Loucy (cell line): ENCODE measurements at regions not wholly inside any gene's neighbourhood (a gene's known extent, or its start where the extent isn't known, plus 50 kb on each side); places are given as distances from the start of the nearest gene placed in this dataset.

Source experiments
- H2AFZ ChIP-seq: fragments of 200-600 bp; sonication (generic); 2 replicates; pipeline ENCODE4 v1.6.0; 2016; ENCODE audit warnings: antibody characterized with exemption, mild to moderate bottlenecking, low read length, moderate library complexity
- H3F3A ChIP-seq: fragments of 200-600 bp; 2 replicates; pipeline ENCODE4 v1.6.0; 2016; ENCODE audit warnings: antibody characterized with exemption, low read depth, mild to moderate bottlenecking
- H3K27me3 ChIP-seq: fragments of 200-600 bp; sonication (generic); 2 replicates; pipeline ENCODE4 v1.6.1; 2014; ENCODE audit warnings: low read length, mild to moderate bottlenecking; ENCODE audit not compliant: insufficient read depth, poor library complexity, severe bottlenecking
- H3K36me3 ChIP-seq: fragments of 200-600 bp; sonication (generic); 2 replicates; pipeline ENCODE4 v1.6.1; 2016; ENCODE audit warnings: low read length; ENCODE audit not compliant: insufficient read depth
- H3K4me1 ChIP-seq: fragments of 200-600 bp; sonication (generic); 2 replicates; pipeline ENCODE4 v1.5.1; 2014; ENCODE audit warnings: low read length, mild to moderate bottlenecking; ENCODE audit not compliant: insufficient read depth, poor library complexity, severe bottlenecking
- H3K4me2 ChIP-seq: fragments of 200-600 bp; sonication (generic); 2 replicates; pipeline ENCODE4 v1.6.0; 2014; ENCODE audit warnings: antibody characterized with exemption, low read length, low read depth, mild to moderate bottlenecking; ENCODE audit not compliant: poor library complexity, severe bottlenecking
- H3K4me3 ChIP-seq: fragments of 200-600 bp; sonication (generic); 2 replicates; pipeline ENCODE4 v1.5.1; 2014; ENCODE audit warnings: low read length, mild to moderate bottlenecking, mixed read lengths; ENCODE audit not compliant: poor library complexity, severe bottlenecking
- H3K79me2 ChIP-seq: fragments of 200-600 bp; sonication (generic); 2 replicates; pipeline ENCODE4 v1.6.1; 2014; ENCODE audit warnings: low read length; ENCODE audit not compliant: insufficient read depth
- H3K9ac ChIP-seq: fragments of 200-600 bp; sonication (generic); 2 replicates; pipeline ENCODE4 v1.6.0; 2014; ENCODE audit warnings: mild to moderate bottlenecking, low read depth, low read length, moderate library complexity; ENCODE audit not compliant: poor library complexity, severe bottlenecking
- H3K9me2 ChIP-seq: fragments of 200-600 bp; sonication (generic); replicated peaks from 2 replicates; pipeline ENCODE4 v1.6.1; 2016; ENCODE audit warnings: low read depth, low read length, mixed read lengths
- H3K9me3 ChIP-seq: fragments of 200-600 bp; sonication (generic); 2 replicates; pipeline ENCODE4 v1.6.1; 2014; ENCODE audit warnings: mild to moderate bottlenecking, antibody characterized with exemption, low read length, low read depth; ENCODE audit not compliant: insufficient read depth
- H4K20me1 ChIP-seq: fragments of 200-600 bp; sonication (generic); 2 replicates; pipeline ENCODE4 v1.6.0; 2014; ENCODE audit warnings: antibody characterized with exemption, low read length, mild to moderate bottlenecking; ENCODE audit not compliant: insufficient read depth, poor library complexity, severe bottlenecking
- CTCF ChIP-seq: fragments of 200-600 bp; sonication (generic); conservative IDR thresholded peaks from 2 replicates; pipeline ENCODE4 v1.5.1; 2014; ENCODE audit warnings: mild to moderate bottlenecking, antibody characterized with exemption, low read length
- EZH2phosphoT487 ChIP-seq: fragments of 200-600 bp; IDR thresholded peaks from 2 replicates; pipeline ENCODE4 v1.6.1; 2018; ENCODE audit warnings: antibody characterized with exemption, mild to moderate bottlenecking, moderate library complexity, borderline replicate concordance

DNA sequence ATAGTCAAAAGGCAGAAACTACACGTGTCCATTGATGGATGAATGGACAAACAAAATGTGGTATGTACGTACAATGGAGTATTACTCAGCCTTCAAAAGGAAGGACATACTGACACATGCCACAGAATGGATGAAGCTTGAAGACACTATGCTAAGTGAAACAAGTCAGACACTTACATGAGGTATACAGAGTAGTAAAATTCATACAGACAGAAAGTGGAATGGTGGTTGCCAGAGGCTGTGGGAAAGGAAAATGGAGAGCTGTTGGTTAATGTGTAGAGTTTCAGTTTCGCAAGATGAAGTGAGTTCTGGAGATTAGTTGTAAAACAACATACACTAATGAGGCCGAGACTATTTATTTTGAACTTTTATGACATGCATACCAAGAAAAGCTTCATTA lies 67.4 kb upstream of the EPB41L3 start:
- TF ChIP-seq CTCF = no peak
- no peak for TF ChIP-seq EZH2phosphoT487
- Histone ChIP-seq H2AFZ (no peak overlapping the region), H3K9ac (no peak overlapping the region), H3F3A (no peaks in the 10 kb centered on the region), H3K27me3 (no peaks in the 10 kb centered on the region), H3K36me3 (no peaks in the 10 kb centered on the region), H3K79me2 (no peaks in the 10 kb centered on the region), H3K4me3 (no peak overlapping the region), H3K4me1 (no peaks in the 10 kb centered on the region), H3K9me2 (no peaks in the 10 kb centered on the region), H3K4me2 (no peak overlapping the region), H4K20me1 (no peaks in the 10 kb centered on the region), H3K9me3 (0 out of 2 replicates have a peak, but pooled peaks cover 2% of the 10 kb centered on the region)

- no peak overlapping the region for H3K4me2 ChIP-seq
- H3K4me1 ChIP-seq = no peaks in the 10 kb centered on the region
- H3F3A ChIP-seq = no peaks in the 10 kb centered on the region
- no peaks in the 10 kb centered on the region for H3K36me3 ChIP-seq
- H3K4me3 ChIP-seq = no peak overlapping the region
- no peaks in the 10 kb centered on the region for H3K9me2 ChIP-seq
- no peaks in the 10 kb centered on the region for H4K20me1 ChIP-seq
- H3K9me3 ChIP-seq = 0 out of 2 replicates have a peak, but pooled peaks cover 2% of the 10 kb centered on the region
- H3K79me2 ChIP-seq = no peaks in the 10 kb centered on the region
- no peak overlapping the region for H2AFZ ChIP-seq
- H3K9ac ChIP-seq = no peak overlapping the region
- TF ChIP-seq CTCF (no peak), EZH2phosphoT487 (no peak)
- H3K27me3 ChIP-seq = no peaks in the 10 kb centered on the region
Measured at GRCh38 chr18:5608846-5609245, 65.0 kb upstream of the EPB41L3 start.

- no peak overlapping the region for H3K9ac ChIP-seq
Measured at GRCh38 chr18:5606951-5607350, 63.2 kb upstream of the EPB41L3 start.

More at GRCh38 chr18:5606951-5607350, 63.2 kb upstream of the EPB41L3 start:
- Histone ChIP-seq H3K9me2 (no peaks in the 10 kb centered on the region), H3F3A (no peaks in the 10 kb centered on the region), H3K4me1 (no peaks in the 10 kb centered on the region), H3K27me3 (no peaks in the 10 kb centered on the region), H3K36me3 (no peaks in the 10 kb centered on the region), H3K9me3 (0 out of 2 replicates have a peak, but pooled peaks cover 2% of the 10 kb centered on the region), H4K20me1 (no peaks in the 10 kb centered on the region), H2AFZ (no peak overlapping the region), H3K4me2 (no peak overlapping the region), H3K79me2 (no peaks in the 10 kb centered on the region), H3K4me3 (no peak overlapping the region)
- TF ChIP-seq EZH2phosphoT487 = no peak
- TF ChIP-seq CTCF = no peak
